K562 (cell line): ENCODE measurements at regions not wholly inside any gene's neighbourhood (a gene's known extent, or its start where the extent isn't known, plus 50 kb on each side); places are given as distances from the start of the nearest gene placed in this dataset.

Experiments used
- ATAC-seq: fragments of 200-7000 bp; cut with Tn5 transposase; 3 replicates; pipeline ENCODE4 v1.9.1; 2020; ENCODE audit warnings: moderate library complexity
- BruUV-seq: library from RNA; stranded (reverse); fragments of 400-500 nt; replicated peaks from 2 replicates; lab custom pipeline; 2021; lab: Mats Ljungman, UMichigan
- CTCF ChIA-PET: fragments of 300-600 bp; formaldehyde crosslinking; extraction: SDS; loops from one replicate; lab custom pipeline; 2021; ENCODE audit warnings: low intra/inter-chr PET ratio; lab: Yijun Ruan, JAX
- POLR2A ChIA-PET: fragments of 300-600, 350-650 bp; sonication (Branson Sonifier 250); formaldehyde crosslinking; extraction: SDS; loops from one replicate; lab custom pipeline; 2021; ENCODE audit warnings: antibody characterized with exemption, inconsistent platforms; lab: Yijun Ruan, JAX
- DNase-seq, 4 experiments: peaks; one replicate each; pipeline versions ENCODE4 v3.0.0 to v3.0.0-alpha.2; 2011 to 2018; ENCODE audit warnings: low spot score in 3 of 4, mixed read lengths in 3 of 4; ENCODE audit errors: extremely low read depth in 1 of 4
- FAIRE-seq: peaks from 2 replicates; lab custom pipeline; 2011; peaks lifted over from hg19 to GRCh38; lab: Jason Lieb, UNC
- H2AFZ ChIP-seq: 2 replicates; pipeline ENCODE4 v1.6.0; 2011; ENCODE audit warnings: low read depth, low read length, control low read depth, inconsistent platforms
- H3K27ac ChIP-seq: fragments of 200-600 bp; 3 replicates; pipeline ENCODE4 v1.8.0; 2011; ENCODE audit warnings: low read depth, mild to moderate bottlenecking, control low read depth, inconsistent platforms, low read length, moderate library complexity, mixed read lengths; ENCODE audit errors: extremely low read depth
- H3K27me3 ChIP-seq, 2 experiments: fragments of 300-600 bp in 1 of 2; 2 replicates in 1 of 2; 3 replicates in 1 of 2; pipeline versions ENCODE4 v1.6.0 to v1.8.0; 2011; ENCODE audit warnings: inconsistent platforms in 2 of 2, low read length in 2 of 2, mild to moderate bottlenecking in 1 of 2, mixed read lengths in 1 of 2, moderate library complexity in 1 of 2; ENCODE audit not compliant: control insufficient read depth in 2 of 2, insufficient read depth in 2 of 2
- H3K36me3 ChIP-seq: fragments of 300-600 bp; 3 replicates; pipeline ENCODE4 v1.8.0; 2011; ENCODE audit warnings: mild to moderate bottlenecking, low read length, inconsistent platforms; ENCODE audit not compliant: control insufficient read depth, insufficient read depth
- H3K4me1 ChIP-seq, 2 experiments: fragments of 200-600 bp in 1 of 2; replicated peaks in 1 of 2; 2 replicates in 1 of 2; 3 replicates in 1 of 2; pipeline versions ENCODE4 v1.5.1 to v1.8.0; 2011; ENCODE audit warnings: inconsistent platforms in 2 of 2, low read length in 2 of 2, mild to moderate bottlenecking in 1 of 2, mixed read lengths in 1 of 2, moderate library complexity in 1 of 2; ENCODE audit not compliant: control insufficient read depth in 2 of 2, insufficient read depth in 2 of 2
- H3K4me2 ChIP-seq: 2 replicates; pipeline ENCODE4 v1.6.1; 2011; ENCODE audit warnings: low read length, control low read depth, inconsistent platforms, mixed read lengths; ENCODE audit not compliant: insufficient read depth
- H3K4me3 ChIP-seq: fragments of 200-600 bp; sonication (generic), shearing (Covaris generic); 2 replicates; pipeline ENCODE4 v1.5.1; 2016; ENCODE audit warnings: control low read depth, inconsistent platforms
- H3K79me2 ChIP-seq: fragments of 200-600 bp; 3 replicates; pipeline ENCODE4 v1.8.0; 2011; ENCODE audit warnings: low read length, inconsistent platforms; ENCODE audit not compliant: control insufficient read depth, insufficient read depth
- H3K9ac ChIP-seq, 2 experiments: 2 replicates each; pipeline versions ENCODE4 v1.6.0 to v1.6.1; 2011; ENCODE audit warnings: low read depth in 2 of 2, low read length in 2 of 2, control low read depth in 1 of 2, inconsistent platforms in 1 of 2, mild to moderate bottlenecking in 1 of 2, mixed read lengths in 1 of 2; ENCODE audit not compliant: insufficient read depth in 1 of 2
- H3K9me1 ChIP-seq: one replicate; pipeline ENCODE4 v1.6.0; 2011; ENCODE audit warnings: inconsistent platforms, mild to moderate bottlenecking, low read length, moderate library complexity; ENCODE audit not compliant: control insufficient read depth, insufficient read depth
- H3K9me3 ChIP-seq: replicated peaks from 2 replicates; pipeline ENCODE4 v1.5.1; 2011; ENCODE audit warnings: low read depth, low read length, inconsistent platforms; ENCODE audit not compliant: control insufficient read depth, insufficient read depth
- H4K20me1 ChIP-seq: replicated peaks from 2 replicates; pipeline ENCODE4 v1.6.1; 2011; ENCODE audit warnings: low read length, inconsistent platforms, mixed read lengths; ENCODE audit not compliant: control insufficient read depth, insufficient read depth
- ATF3 ChIP-seq, 2 experiments: fragments of 450-650 bp in 1 of 2; sonication (generic) in 1 of 2; formaldehyde crosslinking in 1 of 2; IDR thresholded peaks in 1 of 2; conservative IDR thresholded peaks in 1 of 2; 2 replicates each; pipeline versions ENCODE4 v1.6.1 to v1.8.1; 2016 to 2023; ENCODE audit warnings: mild to moderate bottlenecking in 2 of 2, moderate library complexity in 2 of 2, inconsistent platforms in 1 of 2, missing genetic modification reagents in 1 of 2
- BCL6 ChIP-seq: fragments of 250-450 bp; sonication (Bioruptor Pico); IDR thresholded peaks from 2 replicates; pipeline ENCODE4 v1.4.0; 2020
- CREM ChIP-seq: IDR thresholded peaks from 2 replicates; pipeline ENCODE4 v1.6.1; 2014; ENCODE audit warnings: antibody characterized with exemption, low read depth
- MYC ChIP-seq, 2 experiments: fragments of 250-450 bp in 1 of 2; sonication (Bioruptor Pico) in 1 of 2; IDR thresholded peaks; 2 replicates each; pipeline versions ENCODE4 v1.5.1 to v1.6.1; 2012 to 2021; ENCODE audit warnings: low read depth in 2 of 2, borderline replicate concordance in 1 of 2, improper control_type of control experiment in 1 of 2, low read length in 1 of 2, mild to moderate bottlenecking in 1 of 2, moderate library complexity in 1 of 2
- ZBTB11 ChIP-seq, 3 experiments: fragments of 200-800 bp in 1 of 3; fragments of 250-450 bp in 1 of 3; fragments of 450-650 bp in 1 of 3; sonication (Bioruptor Pico) in 1 of 3; sonication (Bioruptor generic) in 1 of 3; formaldehyde crosslinking in 1 of 3; IDR thresholded peaks; 2 replicates each; pipeline versions ENCODE4 v1.6.1 to v1.8.0; 2016 to 2022; ENCODE audit warnings: mild to moderate bottlenecking in 2 of 3, missing genetic modification characterization in 2 of 3, missing compliant biosample characterization in 1 of 3, moderate library complexity in 1 of 3
- ZHX1 ChIP-seq: fragments of 150-350 bp; conservative IDR thresholded peaks from 2 replicates; pipeline ENCODE4 v1.6.1; 2014; ENCODE audit warnings: low read length
- WGBS: fragments of 100-300 bp; shearing (Covaris generic); methylation state at CpG from one replicate; pipeline ENCODE4 v1.1.6; 2016; ENCODE audit warnings: low coverage, mixed read lengths; ENCODE audit not compliant: insufficient coverage; ENCODE audit errors: missing lambda C conversion rate; 5-methylcytosine and 5-hydroxymethylcytosine counted together
- in situ Hi-C: fragments of 300-500 bp; cut with MboI; formaldehyde crosslinking; loops from 4 replicates; pipeline ENCODE4 v1.15.0; 2018; ENCODE audit warnings: inconsistent platforms, mixed read lengths
- intact Hi-C: fragments of 100-400 bp; cut with micrococcal nuclease; formaldehyde crosslinking; loops from 2 replicates; pipeline ENCODE4 v1.14.2; 2022

DNA sequence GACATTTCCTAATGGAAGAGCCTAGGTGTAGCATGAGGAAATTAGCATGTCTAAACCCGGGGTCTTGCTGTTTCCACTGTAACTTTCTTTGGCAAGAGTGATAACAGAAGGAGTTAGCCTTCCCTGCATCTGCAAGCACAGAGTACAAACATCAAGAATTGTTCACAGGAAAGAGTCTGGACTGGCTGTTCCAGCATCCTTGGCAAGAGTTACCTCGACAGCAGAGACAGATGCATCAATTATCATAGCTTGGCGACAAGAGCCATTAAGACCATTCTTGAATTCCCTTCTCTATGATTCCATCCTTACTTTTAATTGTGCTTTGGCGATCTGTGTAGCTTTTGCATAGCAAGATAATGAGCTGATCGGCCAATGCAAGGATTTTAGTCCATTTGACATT is 82.8 kb upstream of the RALGPS2 start:
- Histone ChIP-seq H3K4me3 (no peak overlapping the region), H3K4me1 (no peaks in the 10 kb centered on the region), H3K4me2 (no peak overlapping the region), H3K9me1 (no peaks in the 10 kb centered on the region), H3K9me3 (no peaks in the 10 kb centered on the region), H4K20me1 (no peaks in the 10 kb centered on the region), H3K27ac (no peak overlapping the region), H2AFZ (no peak overlapping the region), H3K36me3 (no peaks in the 10 kb centered on the region), H3K27me3 (peaks cover 5 to 12% of the 10 kb centered on the region in 2 experiments; a peak in 3 of 5 replicates), H3K9ac (no peak overlapping the region), H3K79me2 (no peaks in the 10 kb centered on the region)
- ATAC-seq (no peak), FAIRE-seq (no peak), DNase-seq (no peak)
- ChIA-PET CTCF (no interaction called here), POLR2A (interaction anchor here (0.6 kb wide), 1 partner anchor 237 kb away, joined by 3 read pairs; no protein-coding TSS in a partner anchor)
- WGBS: 1% methylated on average over 5 of the region's 5 CpGs
- BruUV-seq: no TSS peak
- intact Hi-C loops: no loop called here
- in situ Hi-C loops: no loop called here
- no peak for TF ChIP-seq ZBTB11 (CRISPR knock-in tag; IDR thresholded peaks at IDR 0.05)
- TF ChIP-seq CREM: no peak
- no peak for TF ChIP-seq BCL6
- TF ChIP-seq ZHX1: no peak
- no peak for TF ChIP-seq MYC (IDR thresholded peaks at IDR 0.05; ENCODE audit: low read depth, low read length)
- no peak for TF ChIP-seq MYC (CRISPR knock-in tag; IDR thresholded peaks at IDR 0.05; ENCODE audit: borderline replicate concordance, low read depth)
- no peak for TF ChIP-seq ATF3 (IDR thresholded peaks at IDR 0.05)
- TF ChIP-seq ATF3 (CRISPR knock-in tag; conservative IDR thresholded peaks at IDR 0.05): no peak
